Smooth muscle cell (in vitro differentiated cells): ENCODE measurements at regions not wholly inside any gene's neighbourhood (a gene's known extent, or its start where the extent isn't known, plus 50 kb on each side); places are given as distances from the start of the nearest gene placed in this dataset.

Experiments used
- DNase-seq: peaks from one replicate; lab custom pipeline; 2025; ENCODE audit not compliant: unreplicated experiment; lab: John Stamatoyannopoulos, UW
- H2AFZ ChIP-seq: fragments of 200-600 bp; sonication (generic); 2 replicates; pipeline ENCODE4 v1.6.0; 2016; ENCODE audit warnings: antibody characterized with exemption, low read depth, mild to moderate bottlenecking
- H3F3A ChIP-seq: fragments of 200-600 bp; sonication (generic); 2 replicates; pipeline ENCODE4 v1.6.0; 2017; ENCODE audit warnings: antibody characterized with exemption, low read depth
- H3K27ac ChIP-seq: fragments of 200-600 bp; sonication (generic); 2 replicates; pipeline ENCODE4 v1.5.1; 2016; ENCODE audit warnings: low read depth, mild to moderate bottlenecking
- H3K27me3 ChIP-seq: fragments of 200-600 bp; sonication (generic); 2 replicates; pipeline ENCODE4 v1.6.1; 2016; ENCODE audit warnings: low read depth, mild to moderate bottlenecking
- H3K36me3 ChIP-seq: fragments of 200-600 bp; sonication (generic); 2 replicates; pipeline ENCODE4 v1.5.1; 2016; ENCODE audit warnings: low read depth
- H3K4me1 ChIP-seq: fragments of 200-600 bp; sonication (generic); 2 replicates; pipeline ENCODE4 v1.5.1; 2016; ENCODE audit warnings: low read depth
- H3K4me2 ChIP-seq: fragments of 200-600 bp; sonication (generic); 2 replicates; pipeline ENCODE4 v1.6.0; 2016; ENCODE audit warnings: mild to moderate bottlenecking
- H3K4me3 ChIP-seq: fragments of 200-600 bp; sonication (generic); 2 replicates; pipeline ENCODE4 v1.5.1; 2016; ENCODE audit warnings: mild to moderate bottlenecking
- H3K79me2 ChIP-seq: fragments of 200-600 bp; sonication (generic); 2 replicates; pipeline ENCODE4 v1.6.0; 2016; ENCODE audit warnings: low read depth, mild to moderate bottlenecking
- H3K9ac ChIP-seq: fragments of 200-600 bp; sonication (generic); 2 replicates; pipeline ENCODE4 v1.6.0; 2016; ENCODE audit warnings: low read depth
- H3K9me3 ChIP-seq: fragments of 200-600 bp; sonication (generic); replicated peaks from 2 replicates; pipeline ENCODE4 v1.5.1; 2016; ENCODE audit warnings: low read depth
- H4K20me1 ChIP-seq: fragments of 200-600 bp; sonication (generic); 2 replicates; pipeline ENCODE4 v1.6.0; 2016; ENCODE audit warnings: low read depth
- WGBS: methylation state at CpG from one replicate; pipeline ENCODE4 v1.1.7; 2016; ENCODE audit warnings: low lambda C conversion rate; 5-methylcytosine and 5-hydroxymethylcytosine counted together
- TF ChIP-seq, protein P1 (sequence below): fragments of 200-600 bp; sonication (generic); IDR thresholded peaks from 2 replicates; pipeline ENCODE4 v1.5.1; 2017; ENCODE audit warnings: borderline replicate concordance, mild to moderate bottlenecking, antibody characterized with exemption; ENCODE audit not compliant: insufficient read depth, poor library complexity, severe bottlenecking

DNA sequence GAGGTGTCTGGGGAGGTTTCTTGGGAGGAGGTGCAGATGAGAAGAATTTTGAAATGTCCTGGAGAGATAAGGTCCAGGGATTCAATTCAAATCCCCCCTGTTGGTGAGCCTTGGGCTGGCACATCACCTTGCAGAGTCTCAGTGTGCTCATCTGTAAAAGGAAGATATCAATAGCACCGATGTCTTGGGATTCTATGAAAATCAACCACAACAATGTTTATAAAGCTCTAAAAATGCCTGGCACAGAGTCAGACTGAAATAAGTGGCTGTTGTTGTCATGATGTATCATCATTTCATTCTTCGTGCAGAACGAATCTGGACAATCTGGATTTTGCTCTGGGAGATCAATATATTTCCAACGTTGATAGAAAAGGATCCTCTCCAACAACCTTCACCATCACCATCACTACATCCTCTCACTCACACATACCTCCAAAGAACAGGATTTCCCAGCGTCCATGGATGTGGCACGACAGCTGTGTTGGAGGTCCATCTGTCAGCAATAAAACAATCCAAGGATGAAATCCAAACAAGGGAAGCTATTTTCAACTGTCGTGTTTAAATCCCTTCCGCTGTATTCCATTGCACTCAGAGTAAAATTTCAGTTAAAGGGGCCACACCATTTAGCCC lies 393.7 kb upstream of the DYNLRB2 start:
- Histone ChIP-seq H3K27ac (no peak overlapping the region), H3K36me3 (no peaks in the 10 kb centered on the region), H3K4me1 (peaks cover 5% of the 10 kb centered on the region), H3F3A (no peaks in the 10 kb centered on the region), H4K20me1 (no peaks in the 10 kb centered on the region), H3K4me2 (no peak overlapping the region), H3K9ac (no peak overlapping the region), H3K27me3 (no peaks in the 10 kb centered on the region), H2AFZ (no peak overlapping the region), H3K4me3 (no peak overlapping the region), H3K79me2 (no peaks in the 10 kb centered on the region), H3K9me3 (no peaks in the 10 kb centered on the region)
- TF ChIP-seq, protein P1, sequence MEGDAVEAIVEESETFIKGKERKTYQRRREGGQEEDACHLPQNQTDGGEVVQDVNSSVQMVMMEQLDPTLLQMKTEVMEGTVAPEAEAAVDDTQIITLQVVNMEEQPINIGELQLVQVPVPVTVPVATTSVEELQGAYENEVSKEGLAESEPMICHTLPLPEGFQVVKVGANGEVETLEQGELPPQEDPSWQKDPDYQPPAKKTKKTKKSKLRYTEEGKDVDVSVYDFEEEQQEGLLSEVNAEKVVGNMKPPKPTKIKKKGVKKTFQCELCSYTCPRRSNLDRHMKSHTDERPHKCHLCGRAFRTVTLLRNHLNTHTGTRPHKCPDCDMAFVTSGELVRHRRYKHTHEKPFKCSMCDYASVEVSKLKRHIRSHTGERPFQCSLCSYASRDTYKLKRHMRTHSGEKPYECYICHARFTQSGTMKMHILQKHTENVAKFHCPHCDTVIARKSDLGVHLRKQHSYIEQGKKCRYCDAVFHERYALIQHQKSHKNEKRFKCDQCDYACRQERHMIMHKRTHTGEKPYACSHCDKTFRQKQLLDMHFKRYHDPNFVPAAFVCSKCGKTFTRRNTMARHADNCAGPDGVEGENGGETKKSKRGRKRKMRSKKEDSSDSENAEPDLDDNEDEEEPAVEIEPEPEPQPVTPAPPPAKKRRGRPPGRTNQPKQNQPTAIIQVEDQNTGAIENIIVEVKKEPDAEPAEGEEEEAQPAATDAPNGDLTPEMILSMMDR, result no peak
- no peak for DNase-seq
- WGBS, result 91% methylated on average over 8 of the region's 8 CpGs

DNA sequence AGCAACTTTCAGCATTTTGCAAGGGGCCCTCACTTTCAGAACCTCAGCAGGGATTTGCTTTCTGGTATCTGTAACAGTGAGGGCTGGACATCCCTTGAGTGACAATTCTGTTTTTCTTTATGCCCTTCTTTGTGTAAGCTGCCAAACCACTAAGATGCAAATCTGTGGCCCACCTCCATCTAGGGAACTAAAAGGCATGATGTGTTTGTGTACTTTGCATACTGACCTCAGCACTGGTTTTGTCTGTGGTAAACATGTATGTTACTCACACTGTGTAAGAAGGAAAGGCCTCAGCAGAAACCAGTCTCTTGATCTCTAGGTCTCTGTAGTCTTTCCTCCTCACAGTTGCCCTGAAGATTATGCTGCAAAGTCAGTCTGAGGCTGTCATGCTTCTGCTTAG lies 396.6 kb upstream of the DYNLRB2 start:
- Histone ChIP-seq H3K79me2 (no peaks in the 10 kb centered on the region), H3K27me3 (no peaks in the 10 kb centered on the region), H3K9me3 (no peaks in the 10 kb centered on the region), H3K4me1 (no peaks in the 10 kb centered on the region), H3K27ac (no peak overlapping the region), H3K9ac (no peak overlapping the region), H3F3A (no peaks in the 10 kb centered on the region), H2AFZ (no peak overlapping the region), H3K4me3 (no peak overlapping the region), H4K20me1 (no peaks in the 10 kb centered on the region), H3K4me2 (peak overlapping the region; percentile 15), H3K36me3 (no peaks in the 10 kb centered on the region)
- TF ChIP-seq, protein P1, result no peak
- no peak for DNase-seq

DNA sequence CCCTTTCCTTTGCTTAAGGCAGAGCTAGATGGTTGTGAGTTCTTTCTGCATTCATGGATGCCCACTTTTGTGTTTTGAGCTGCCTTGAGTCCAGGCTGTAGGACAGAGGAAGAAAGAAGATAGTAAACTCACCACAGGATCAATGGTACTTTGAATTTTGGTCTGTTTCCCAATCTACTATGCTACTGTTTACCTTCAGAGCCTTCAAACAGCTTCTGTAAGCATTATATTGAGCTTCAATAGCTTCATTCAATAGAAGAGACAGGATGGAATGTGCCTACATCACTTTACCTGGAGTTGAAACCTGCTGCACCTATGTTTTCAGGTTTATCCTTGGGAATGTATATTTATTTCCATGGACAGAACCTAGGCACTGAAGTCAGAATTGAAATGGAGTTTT lies 397.9 kb upstream of the DYNLRB2 start:
- Histone ChIP-seq H3K4me3 (no peak overlapping the region), H2AFZ (no peak overlapping the region), H3K4me2 (no peak overlapping the region), H3K9ac (no peak overlapping the region), H3K9me3 (no peaks in the 10 kb centered on the region), H3K4me1 (no peaks in the 10 kb centered on the region), H3K27me3 (no peaks in the 10 kb centered on the region), H3F3A (no peaks in the 10 kb centered on the region), H3K79me2 (no peaks in the 10 kb centered on the region), H4K20me1 (no peaks in the 10 kb centered on the region), H3K27ac (no peak overlapping the region), H3K36me3 (no peaks in the 10 kb centered on the region)
- no peak for DNase-seq
- TF ChIP-seq, protein P1, result no peak

DNA sequence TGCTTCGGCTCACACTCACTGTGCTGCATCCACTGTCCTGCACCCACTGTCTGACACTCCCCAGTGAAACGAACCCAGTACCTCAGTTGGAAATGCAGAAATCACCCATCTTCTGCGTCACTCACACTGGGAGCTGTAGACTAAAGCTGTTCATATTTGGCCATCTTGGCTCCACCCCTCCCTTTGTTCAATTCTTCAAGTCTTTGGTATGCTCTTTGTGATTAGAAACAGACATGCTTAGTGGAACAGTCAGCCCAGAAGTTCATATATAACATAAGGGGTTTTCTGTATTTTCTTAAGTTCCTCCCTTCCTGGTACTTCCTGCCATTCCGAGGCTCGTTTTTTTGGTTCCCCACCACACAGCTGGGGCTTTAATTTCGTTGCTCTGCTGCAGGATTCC lies 398.5 kb upstream of the DYNLRB2 start:
- H3K36me3 ChIP-seq, result no peaks in the 10 kb centered on the region
- H3K4me2 ChIP-seq, result no peak overlapping the region
- TF ChIP-seq, protein P1, result no peak
- H3K79me2 ChIP-seq, result no peaks in the 10 kb centered on the region
- H3K4me1 ChIP-seq, result no peaks in the 10 kb centered on the region
- no peak for DNase-seq
- H3K27me3 ChIP-seq, result no peaks in the 10 kb centered on the region
- no peaks in the 10 kb centered on the region for H4K20me1 ChIP-seq
- no peak overlapping the region for H2AFZ ChIP-seq
- no peaks in the 10 kb centered on the region for H3F3A ChIP-seq
- no peak overlapping the region for H3K9ac ChIP-seq
- WGBS, result 70% methylated on average over 6 of the region's 6 CpGs
- H3K4me3 ChIP-seq, result no peak overlapping the region
- no peak overlapping the region for H3K27ac ChIP-seq
- H3K9me3 ChIP-seq, result no peaks in the 10 kb centered on the region
